Right lobe of liver (tissue), 4 donors: ENCODE measurements at regions not wholly inside any gene's neighbourhood (a gene's known extent, or its start where the extent isn't known, plus 50 kb on each side); places are given as distances from the start of the nearest gene placed in this dataset.

Source experiments
- CTCF ChIP-seq, 4 donors: fragments of 200-600 bp in 3 of 4; fragments of 450-650 bp in 1 of 4; IDR thresholded peaks; one replicate each; pipeline versions ENCODE4 v1.5.1 to v1.8.0; 2016 to 2022; ENCODE audit warnings: antibody characterized with exemption in 4 of 4, mild to moderate bottlenecking in 2 of 4
- POLR2A ChIP-seq: fragments of 450-650 bp; IDR thresholded peaks from one replicate; pipeline ENCODE4 v1.6.1; 2017; ENCODE audit warnings: antibody characterized with exemption, mild to moderate bottlenecking
- donor health status: DM: no; HTN: no; CAD: no.
- donor health status: DM: no; HTN: no; CAD: no.
- donor health status: DM: no; HTN: yes; CAD: no.

- TF ChIP-seq CTCF (IDR thresholded peaks at IDR 0.05) (no peak), POLR2A (no peak)
These were observed 50.5 kb upstream of the SPDEF start for GRCh38 chr6:34606477-34607265.
